SIG-M5 treated with dmso at 0.1 percent for 504 hours (cell line): ENCODE measurements at regions not wholly inside any gene's neighbourhood (a gene's known extent, or its start where the extent isn't known, plus 50 kb on each side); places are given as distances from the start of the nearest gene placed in this dataset.

ENCODE experiments used
- DNase-seq: peaks from one replicate; lab custom pipeline; 2025; ENCODE audit not compliant: unreplicated experiment; lab: John Stamatoyannopoulos, UW

DNA sequence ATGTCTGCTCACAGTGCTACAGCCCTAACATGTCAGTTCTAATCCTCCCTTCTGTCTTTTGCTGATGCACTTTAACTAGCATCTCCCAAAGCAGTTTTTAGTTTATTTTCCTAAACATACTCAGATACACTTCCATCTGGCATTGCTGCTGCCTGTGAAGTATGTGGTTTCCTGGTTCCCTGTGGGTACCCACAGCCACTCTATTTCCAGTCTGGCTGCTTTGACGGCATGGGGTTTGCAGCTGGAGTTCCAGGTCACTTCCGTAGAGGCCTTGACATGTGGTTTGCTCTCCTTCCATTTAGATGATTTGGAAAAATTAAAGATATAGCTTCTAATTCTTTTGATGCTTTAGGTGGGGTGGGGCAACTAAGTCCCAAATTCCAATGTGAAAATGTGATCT is 375.5 kb downstream of the PCDH20 start:
- no peak for DNase-seq

DNA sequence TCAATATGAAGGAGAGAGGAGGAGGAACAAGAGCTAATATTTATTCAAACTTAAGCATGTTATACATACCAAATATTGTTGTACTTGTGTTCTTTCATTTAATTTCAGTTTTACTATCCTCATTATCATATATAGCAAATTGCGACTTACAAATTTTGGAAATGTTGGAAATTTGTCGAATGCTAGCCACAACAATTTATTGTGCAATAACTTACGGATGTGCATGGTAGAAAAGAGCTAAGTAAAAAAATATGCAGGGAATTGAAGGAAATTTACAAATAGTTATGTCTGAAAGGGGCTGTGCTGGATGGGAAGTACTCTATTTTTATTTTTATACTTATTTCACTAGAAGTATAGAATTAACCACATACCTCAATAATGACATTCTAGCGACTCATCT is 376.3 kb downstream of the PCDH20 start:
- DNase-seq, result no peak

DNA sequence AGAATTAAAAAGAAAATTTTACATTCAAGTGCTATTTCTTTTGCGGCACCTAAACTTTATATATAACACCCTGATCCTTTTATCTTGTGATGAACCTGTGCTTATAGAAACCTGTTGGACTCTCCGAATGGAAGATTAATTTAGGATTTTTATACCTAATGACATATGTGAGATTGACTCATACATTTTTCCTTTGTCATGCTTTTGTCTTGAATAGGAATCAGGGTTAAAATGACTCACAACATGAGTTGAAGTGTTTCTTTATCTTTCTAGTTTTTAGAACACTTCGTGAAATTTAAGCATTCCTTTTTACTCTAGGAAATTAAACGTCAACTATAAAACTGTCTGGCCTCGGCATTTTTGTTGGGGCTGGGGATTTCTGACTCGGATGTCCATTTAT is 378.9 kb downstream of the PCDH20 start:
- no peak for DNase-seq

DNA sequence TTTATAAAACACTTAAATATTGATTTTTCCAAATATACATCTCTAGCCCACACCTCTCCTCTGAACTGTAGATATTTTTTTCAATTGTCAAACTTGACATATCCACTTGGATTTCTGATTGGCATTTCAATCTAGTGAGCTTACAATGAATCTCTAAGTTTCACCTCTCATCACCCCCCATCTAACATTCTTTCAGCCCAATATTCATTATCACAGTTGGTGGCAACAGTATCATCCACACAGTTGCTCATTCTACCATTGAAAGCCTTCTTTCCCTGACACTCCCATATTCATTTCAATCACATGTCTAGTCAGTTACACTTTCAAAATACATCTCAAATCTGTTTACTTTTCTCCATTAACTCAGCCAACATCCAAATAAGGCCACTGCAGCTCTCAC is 385.2 kb downstream of the PCDH20 start:
- no peak for DNase-seq

DNA sequence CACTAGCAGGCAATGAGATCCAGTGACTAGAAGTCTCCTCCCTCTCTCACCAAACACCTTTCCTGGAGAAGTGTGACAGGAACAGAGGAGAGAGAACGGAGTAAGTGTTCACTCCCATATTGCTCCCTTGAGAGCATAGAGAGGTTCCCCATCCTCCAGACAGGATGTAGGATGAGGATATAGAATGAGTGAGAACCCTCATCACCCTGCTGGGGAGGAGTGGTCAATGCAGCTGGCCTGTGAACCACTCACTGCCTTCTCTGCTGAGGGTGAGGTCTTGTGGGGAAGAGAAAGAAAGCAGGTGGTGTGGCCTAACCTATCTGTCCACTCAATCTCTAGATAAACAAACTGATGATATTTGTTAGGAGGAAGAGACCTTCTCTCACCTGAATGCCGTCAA is 386.6 kb downstream of the PCDH20 start:
- DNase-seq, result no peak

DNA sequence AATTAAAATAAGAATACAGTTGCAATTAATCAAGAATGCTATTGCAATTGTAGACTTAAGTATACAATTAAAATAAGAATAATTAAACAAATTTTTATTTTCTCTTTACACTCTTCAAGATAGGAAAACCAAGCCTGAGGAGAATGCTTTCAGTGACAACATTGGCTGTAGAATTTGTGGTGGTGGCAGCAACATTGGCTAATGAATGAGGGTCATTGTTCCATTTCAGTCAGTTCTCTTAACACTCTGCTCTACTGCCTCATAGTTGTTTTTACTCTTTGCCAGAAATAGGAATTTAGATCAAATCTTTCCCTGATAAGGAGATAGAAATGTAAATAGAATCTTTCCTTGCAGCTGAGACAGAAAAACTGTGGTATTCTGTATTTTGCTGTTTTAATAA is 391.6 kb downstream of the PCDH20 start:
- no peak for DNase-seq

DNA sequence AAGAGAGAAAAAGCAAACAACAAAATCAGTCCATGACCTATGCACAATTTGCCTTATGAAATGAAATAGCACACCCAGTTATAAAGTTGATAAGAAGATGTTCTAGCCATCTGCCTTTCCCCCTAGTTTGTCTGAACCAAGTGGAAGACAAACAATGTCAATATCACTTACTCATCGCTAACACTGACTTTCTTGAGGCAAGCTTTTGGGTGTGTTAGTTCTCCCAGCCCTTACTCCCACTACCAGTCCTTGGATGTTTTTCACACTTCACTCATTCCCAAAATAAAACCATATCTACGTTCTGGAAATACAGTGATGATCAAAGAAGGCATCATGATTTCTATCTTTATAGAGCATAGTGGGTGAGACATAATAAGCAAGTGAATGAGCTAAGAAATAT is 393.8 kb downstream of the PCDH20 start:
- no peak for DNase-seq

DNA sequence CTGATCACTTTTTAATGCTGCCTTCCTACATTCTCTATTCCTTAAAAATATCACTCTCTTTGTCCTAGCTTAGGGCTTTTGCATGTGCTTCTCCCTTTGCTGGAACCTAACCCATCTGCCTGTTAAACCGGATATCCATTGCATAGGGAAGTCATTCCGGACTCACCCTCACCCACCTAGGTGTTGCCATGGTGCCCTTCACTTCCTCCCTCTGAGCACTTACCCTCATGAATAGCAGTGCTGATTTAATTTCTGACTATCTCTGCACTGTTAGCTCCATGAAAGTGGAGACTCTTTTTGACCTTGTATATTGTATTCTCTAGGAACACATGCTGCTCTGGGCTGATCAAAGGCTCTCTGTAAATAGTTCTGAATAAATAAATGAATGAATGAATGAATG is 401.9 kb downstream of the PCDH20 start:
- no peak for DNase-seq

DNA sequence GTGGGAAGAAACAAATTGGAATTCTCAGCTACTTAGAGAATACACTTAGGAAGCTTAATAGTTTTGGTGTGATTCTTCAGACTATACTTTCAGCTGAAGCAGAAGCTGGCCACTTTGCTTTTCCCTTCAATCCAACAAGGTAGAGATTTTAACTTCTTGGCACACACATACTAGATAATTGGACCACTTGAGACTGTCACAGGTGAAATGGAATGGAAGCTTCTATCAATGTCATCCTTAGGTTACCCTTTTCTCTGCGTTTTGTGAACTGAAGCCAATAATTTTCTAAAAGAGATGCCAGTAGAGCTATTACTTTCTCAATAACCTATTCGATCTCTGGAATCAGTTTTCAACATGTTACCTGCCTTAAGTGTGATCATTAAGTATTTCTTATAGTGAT is 405.3 kb downstream of the PCDH20 start:
- DNase-seq, result no peak

DNA sequence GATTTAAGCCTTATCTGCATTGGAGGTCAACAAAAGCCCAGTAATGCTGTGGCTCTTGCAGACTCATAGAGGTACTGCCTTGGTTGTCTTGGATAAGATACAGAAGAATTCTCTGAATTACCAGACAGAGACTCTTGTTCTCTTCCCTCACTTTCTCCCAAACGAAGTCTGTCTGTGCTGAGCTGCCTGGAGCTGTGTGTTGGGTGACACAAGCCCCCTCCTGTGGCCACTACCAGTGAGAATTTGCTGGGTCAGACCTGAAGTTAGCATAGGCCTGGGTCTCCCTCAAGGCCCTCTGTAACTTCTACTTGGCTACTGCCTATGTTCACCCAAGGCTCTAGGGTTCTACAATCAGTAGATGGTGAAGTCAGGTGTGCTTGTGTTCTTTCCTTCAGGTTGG is 413.0 kb downstream of the PCDH20 start:
- no peak for DNase-seq

DNA sequence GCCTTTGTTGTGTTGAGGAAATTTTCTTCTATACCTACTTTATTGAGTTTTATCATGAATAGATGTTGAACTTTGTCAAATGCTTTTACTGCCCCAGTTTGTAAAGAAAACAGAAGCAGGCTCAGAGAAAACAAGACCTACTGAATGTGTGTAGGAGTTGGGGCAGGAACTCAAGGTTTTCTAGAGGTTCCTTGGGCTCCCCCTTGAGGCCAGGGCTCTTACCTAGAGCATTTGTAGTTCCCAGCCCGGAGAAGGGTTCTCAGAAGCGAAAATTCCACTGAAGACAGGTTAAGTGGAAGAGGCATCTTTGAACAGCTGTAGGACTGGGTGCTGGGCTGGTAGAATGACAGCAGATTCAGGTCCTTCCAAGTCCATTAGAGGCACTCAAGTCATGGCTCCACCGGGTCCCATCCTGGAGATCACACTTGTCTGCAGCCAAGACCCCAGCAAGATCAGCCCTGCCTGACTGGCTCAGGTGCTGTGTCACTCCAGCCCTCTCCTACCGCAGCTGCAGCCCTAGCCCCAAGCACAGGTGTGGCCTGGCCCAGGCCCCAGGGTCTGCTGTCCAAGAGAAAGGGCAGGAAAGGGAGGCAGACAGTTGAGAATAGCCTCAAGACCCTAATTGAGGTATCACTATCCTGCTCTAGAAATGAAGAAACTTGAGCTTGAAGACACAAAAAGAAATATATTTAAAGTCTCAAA is 425.5 kb downstream of the PCDH20 start:
- peak; percentile 24 for DNase-seq

DNA sequence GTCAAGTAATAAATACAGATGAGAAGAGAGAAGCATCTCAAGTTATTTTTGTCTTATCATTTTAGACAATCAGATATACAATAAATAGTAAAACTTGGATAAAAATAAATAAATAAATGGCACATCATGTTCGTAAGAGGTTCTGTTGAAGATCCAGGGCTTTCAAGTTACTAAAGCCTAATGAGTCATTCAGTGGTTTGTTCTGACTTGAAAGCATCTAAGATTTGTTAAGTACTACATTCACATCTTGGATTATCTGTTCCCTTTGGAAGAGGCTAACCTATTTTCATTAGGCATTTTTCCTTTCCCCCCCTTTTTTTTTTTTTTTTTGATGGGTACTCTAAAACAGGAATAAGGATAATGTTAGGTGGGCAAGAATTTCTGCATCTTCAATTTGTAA is 429.3 kb downstream of the PCDH20 start:
- DNase-seq, result no peak

DNA sequence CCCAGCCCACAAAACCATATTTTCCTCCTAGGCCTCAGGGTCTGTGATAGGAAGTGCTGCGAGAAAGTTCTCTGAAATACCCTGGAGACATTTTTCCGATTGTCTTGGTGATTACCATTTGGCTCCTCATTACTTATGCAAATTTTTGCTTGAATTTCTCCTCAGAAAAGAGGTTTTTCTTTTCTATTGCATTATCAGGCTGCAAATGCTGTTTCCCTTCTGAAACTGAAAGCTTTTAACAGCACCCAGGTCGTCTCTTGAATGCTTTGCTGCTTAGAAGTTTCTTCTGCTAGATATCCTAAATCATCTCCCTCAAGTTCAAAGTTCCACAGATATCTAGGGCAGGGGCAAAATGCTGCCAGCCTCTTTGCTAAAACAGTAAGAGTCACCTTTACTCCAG is 434.2 kb downstream of the PCDH20 start:
- no peak for DNase-seq

DNA sequence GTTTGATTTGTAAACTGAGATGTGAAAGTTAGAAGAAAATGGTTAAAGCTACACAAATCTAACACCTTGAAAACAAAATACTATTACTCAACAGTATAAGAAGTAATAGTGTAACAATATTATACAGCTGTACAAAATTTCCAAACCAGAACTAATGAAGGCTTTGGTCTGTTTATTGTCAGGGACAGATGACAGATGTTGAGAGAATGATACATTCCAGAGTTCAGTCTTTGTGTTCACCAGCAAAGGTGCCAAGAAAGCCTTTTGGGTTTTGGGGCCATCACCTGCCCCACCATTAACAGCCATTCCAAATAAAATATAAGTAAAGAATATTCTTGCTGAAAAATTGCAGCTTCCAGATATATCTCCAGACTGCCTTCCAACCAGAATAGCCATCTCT is 439.3 kb downstream of the PCDH20 start:
- no peak for DNase-seq

DNA sequence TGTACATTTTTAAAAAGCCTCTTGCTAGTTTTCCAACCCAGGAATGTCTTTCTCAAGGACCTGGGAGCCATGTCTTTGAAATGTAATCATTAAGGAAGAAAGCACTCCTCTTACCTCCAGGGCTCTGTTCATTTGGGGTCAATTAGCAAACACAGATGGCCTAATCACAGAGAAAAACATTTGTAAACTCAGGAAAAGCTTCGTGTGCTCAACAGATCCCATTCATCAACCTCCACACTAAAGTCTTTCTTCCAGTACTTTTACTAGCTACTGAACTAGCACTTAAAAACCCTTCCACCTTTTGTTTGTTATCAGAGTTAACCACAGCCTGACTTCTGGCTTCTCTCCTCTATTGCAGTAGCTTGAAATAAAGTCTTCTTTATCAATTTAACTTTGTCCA is 441.4 kb downstream of the PCDH20 start:
- DNase-seq, result no peak

DNA sequence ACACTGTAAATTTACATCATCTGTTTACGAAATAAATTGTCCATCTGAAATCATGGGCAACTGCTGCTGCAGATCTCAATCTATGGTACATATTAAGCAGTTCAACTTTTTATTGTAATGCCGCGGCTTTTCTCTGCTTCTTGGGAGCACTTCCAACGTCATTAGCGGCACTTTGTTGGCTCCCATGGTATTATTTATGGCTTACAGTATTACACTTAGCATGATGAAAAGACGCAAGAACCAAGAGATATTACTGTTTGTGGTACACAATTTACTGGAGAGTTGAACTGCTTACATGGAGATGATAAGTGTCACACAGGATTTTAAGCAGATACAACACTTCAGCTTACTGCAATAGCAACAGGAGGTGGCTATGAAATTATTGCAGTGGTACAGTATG is 442.1 kb downstream of the PCDH20 start:
- no peak for DNase-seq

DNA sequence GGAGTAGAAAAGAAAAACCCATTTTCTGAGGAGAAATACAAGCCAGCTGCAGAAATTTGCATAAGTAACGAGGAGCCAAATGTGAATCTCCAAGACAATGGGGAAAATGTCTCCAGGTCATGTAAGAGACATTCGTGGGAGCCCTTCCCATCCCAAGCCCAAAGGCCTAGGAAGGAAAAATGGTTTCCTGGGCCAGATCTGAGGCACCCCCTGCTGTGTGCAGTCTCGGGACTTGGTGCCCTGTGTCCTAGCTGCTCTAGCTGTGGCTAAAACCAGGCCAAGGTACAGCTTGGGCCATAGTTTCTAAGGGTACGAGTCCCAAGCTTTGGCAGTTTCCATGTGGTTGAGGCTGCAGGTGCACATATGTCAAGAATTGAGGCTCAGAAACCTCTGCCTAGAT is 444.9 kb downstream of the PCDH20 start:
- no peak for DNase-seq

DNA sequence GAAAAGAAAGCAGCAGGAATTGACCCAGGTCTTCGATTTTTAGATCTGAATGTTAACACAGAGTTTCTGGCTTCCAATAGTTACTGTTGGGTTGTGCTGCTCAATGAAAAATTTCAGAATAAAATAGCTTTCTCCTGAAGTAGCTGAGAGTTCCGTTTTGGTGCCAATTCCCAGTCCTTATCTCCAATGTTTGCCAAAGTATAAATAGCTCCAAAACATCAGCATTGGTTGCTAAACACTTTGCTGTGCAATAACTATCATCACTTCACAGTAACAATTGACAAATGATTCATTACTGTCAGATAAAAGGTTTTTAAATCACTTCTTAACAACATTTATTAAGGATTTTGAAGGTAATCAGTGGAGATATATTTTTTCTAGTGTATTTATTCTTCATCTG is 446.0 kb downstream of the PCDH20 start:
- DNase-seq, result no peak

DNA sequence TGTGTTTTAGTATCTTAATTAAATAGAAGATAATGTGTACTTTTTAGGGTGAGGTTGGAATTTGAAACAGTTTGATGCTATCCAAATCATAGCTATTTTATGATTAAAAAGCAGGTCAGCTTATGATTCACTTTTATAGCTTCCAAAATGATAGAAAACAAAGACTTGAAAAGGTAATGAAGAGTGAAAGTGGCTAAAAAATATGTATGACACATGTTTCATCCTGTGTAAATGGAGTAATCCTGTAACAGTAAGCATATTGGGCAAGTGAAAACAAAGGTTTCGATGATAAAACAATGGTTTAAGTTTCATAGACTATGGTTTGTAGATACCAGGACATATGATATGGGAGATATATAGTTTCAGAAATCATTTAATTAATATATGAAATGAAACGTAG is 456.2 kb downstream of the PCDH20 start:
- DNase-seq, result no peak

DNA sequence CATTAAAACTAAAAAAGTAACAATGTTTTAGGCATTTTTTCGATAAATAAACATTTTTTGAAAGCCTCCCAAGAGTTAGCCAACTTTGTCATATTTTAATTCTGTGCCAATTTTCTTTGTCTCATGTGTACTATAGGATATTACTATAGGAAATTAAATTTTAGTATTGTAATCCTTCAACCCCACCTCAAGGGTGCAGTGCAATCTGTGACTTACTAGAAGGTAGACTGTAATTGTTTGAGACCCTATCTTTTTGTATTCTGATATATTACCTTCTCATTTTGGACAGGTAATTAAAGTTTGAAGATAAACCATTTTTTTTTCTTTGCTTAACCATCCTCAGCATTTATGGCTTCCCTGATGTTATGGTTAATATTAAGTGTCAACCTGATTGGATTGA is 457.8 kb downstream of the PCDH20 start:
- DNase-seq, result no peak

DNA sequence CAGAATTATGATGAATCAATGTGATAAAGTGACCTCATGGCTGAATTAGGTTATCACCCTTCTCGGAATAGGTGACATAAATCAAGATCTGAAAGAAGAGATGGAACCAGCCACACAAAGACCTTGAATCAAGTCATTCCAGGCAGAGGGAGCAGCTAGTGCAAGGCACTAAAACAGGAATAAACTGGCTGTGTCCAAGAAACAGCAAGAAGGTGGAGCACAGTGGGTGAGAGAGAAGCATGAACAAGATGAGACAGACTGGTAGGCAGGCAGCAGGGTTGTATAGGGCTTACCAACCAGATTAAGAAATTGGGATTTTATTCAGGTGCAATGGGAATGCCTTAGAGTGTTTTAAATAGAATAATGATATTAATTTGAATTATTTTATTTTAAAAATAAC is 470.3 kb downstream of the PCDH20 start:
- no peak for DNase-seq

DNA sequence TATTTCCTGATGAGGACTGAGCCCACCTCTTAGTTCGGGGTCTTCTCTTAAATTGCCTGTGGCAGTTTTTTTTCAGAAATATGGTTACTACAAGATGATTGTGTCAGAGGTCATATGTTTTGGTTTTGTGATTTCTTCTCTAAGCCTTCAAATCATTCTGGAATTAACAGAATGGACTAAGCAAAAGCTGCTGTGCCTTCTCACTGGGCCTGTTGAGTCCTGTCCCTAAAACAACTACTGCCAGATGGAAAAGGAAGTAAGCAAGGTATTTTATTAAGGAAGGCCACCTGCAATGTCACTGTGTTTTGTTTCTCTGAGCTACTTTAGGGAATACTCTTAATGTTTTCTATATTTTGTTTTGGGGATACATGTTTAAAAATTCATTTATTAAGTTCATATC is 470.8 kb downstream of the PCDH20 start:
- no peak for DNase-seq

DNA sequence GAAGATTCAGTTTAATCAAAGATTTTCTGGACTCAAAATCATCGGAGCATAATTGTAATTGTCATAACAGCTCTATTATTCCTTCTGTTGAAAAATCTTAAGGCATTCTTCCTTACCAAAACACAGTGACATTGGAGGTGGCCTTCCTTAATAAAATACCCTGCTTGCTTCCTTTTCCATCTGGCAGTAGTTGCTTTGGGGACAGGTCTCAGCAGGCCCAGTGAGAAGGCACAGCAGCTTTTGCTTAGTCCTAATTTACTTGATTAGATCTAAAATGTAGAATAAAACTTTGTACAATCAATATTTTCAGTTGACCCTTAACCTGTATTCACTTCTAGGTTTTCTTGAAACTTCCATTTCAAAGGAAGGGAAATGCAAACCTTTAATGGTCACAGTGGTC is 471.6 kb downstream of the PCDH20 start:
- no peak for DNase-seq

DNA sequence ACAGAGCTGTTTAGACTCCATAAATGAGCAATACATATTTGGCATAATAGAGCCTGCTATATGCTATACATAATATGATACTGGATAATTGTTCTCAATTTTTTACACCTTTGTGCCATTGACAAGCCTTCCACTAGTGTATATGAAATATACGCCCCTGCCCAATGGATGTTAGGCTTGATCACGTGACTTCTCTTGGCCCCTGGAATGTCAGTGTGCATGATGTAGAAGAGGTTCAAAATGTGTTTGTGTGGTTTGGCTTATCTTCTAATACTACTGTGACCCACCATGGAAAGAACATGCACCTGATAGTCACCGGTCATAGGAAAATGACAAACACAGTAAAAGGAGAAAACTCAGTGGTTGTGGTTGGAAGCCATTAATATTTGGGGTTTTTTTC is 479.4 kb downstream of the PCDH20 start:
- no peak for DNase-seq
